Skeletal muscle satellite cell (primary cell): ENCODE measurements at regions not wholly inside any gene's neighbourhood (a gene's known extent, or its start where the extent isn't known, plus 50 kb on each side); places are given as distances from the start of the nearest gene placed in this dataset.

ENCODE experiments used
- H3K27me3 ChIP-seq: 2 replicates; pipeline ENCODE4 v1.7.0; 2013; ENCODE audit warnings: low read length; ENCODE audit not compliant: control insufficient read depth, insufficient read depth
- H3K36me3 ChIP-seq: 2 replicates; pipeline ENCODE4 v1.7.0; 2013; ENCODE audit warnings: mild to moderate bottlenecking, control low read depth, low read length; ENCODE audit not compliant: insufficient read depth
- H3K4me1 ChIP-seq: 2 replicates; pipeline ENCODE4 v1.7.0; 2013; ENCODE audit warnings: low read length; ENCODE audit not compliant: control insufficient read depth, insufficient read depth
- H3K4me2 ChIP-seq: 2 replicates; pipeline ENCODE4 v1.7.0; 2013; ENCODE audit warnings: mild to moderate bottlenecking, low read length
- H3K4me3 ChIP-seq: 2 replicates; pipeline ENCODE4 v1.7.0; 2013; ENCODE audit warnings: low read length
- H3K9ac ChIP-seq: 2 replicates; pipeline ENCODE4 v1.7.0; 2013; ENCODE audit warnings: mild to moderate bottlenecking, low read depth, low read length, moderate library complexity
- H3K9me3 ChIP-seq: replicated peaks from 2 replicates; pipeline ENCODE4 v1.7.0; 2013; ENCODE audit warnings: mild to moderate bottlenecking, control low read depth, low read length

DNA sequence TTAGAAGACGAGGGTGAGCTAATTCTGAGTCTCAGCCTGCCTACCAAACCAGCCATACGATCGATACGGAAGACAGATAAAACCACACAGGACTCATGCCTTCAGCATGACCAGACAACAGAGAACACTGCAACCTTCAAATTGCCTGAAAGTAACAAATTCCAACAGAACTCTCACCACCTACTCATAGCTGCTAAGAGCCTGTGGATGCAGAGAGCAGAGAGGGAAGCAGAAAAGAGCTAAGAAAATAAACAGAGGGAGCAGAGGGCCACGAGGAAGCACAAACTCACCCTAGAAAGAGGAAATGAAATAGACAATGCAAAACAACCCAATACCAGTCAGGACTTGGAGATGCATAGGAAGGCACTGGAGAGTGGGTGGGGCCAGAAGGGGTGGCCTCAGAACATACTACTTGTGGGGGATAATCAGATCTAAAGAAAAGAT is 86.7 kb upstream of the TAS2R1 start:
- Histone ChIP-seq H3K4me1 (peaks cover 28% of the 10 kb centered on the region), H3K4me3 (no peak overlapping the region), H3K4me2 (peak overlapping the region; percentile 30), H3K36me3 (no peaks in the 10 kb centered on the region), H3K27me3 (no peaks in the 10 kb centered on the region), H3K9ac (peak overlapping the region; percentile 9), H3K9me3 (no peaks in the 10 kb centered on the region)

DNA sequence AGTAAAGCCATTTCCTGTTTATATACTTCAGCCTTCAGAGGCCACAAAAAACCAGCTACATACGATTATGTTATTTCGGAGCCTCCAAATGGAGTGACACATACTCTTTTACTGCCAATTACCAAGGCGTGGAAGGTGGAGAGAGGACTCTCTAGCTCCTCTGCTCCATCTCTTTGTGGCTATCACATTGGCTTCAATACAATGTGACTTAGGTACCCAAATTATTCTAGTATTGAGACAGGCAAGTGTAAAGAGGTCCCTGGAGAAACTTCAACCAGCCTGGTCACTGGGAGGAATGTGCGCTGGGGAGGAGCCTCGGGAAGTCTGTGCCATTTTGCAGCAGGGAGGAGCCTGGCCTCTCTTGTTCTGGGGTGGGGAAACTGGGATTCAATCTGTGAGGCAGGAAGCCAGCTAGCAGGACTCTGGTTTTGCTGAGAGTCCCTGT is 85.8 kb upstream of the TAS2R1 start:
- no peak overlapping the region for H3K9ac ChIP-seq
- H3K4me1 ChIP-seq, result peaks cover 28% of the 10 kb centered on the region
- H3K9me3 ChIP-seq, result no peaks in the 10 kb centered on the region
- no peaks in the 10 kb centered on the region for H3K36me3 ChIP-seq
- no peak overlapping the region for H3K4me3 ChIP-seq
- peak overlapping the region; percentile 12 for H3K4me2 ChIP-seq
- H3K27me3 ChIP-seq, result no peaks in the 10 kb centered on the region

DNA sequence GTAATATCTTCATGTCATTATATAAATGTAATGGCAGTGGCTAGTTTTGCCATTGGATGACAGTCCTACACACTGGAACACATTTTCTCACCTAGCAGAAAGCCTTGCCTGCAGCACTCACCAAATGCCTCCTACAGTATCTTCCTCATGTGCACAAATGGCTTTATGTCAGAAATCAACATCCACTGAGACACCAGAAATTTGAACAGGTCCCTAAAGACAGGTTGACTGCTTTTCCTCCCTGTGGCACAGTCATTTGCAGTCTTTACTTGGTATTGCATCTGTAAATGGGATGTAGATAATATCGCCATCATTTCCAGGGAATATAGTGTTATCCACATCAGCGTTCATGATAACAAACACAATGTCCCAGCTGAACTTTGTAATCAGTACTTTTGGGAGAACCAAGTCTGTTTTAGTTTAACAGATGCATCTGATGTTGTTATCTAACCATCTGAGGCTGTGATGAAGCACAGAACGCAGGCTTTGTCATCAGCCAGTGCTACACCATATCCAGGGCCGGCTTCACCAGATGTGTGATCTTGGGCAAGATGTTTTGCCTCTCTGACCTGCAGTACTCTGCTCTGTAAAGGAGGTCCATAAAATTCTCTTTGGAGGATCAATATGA is 83.9 kb upstream of the TAS2R1 start:
- Histone ChIP-seq H3K4me3 (no peak overlapping the region), H3K36me3 (no peaks in the 10 kb centered on the region), H3K9me3 (no peaks in the 10 kb centered on the region), H3K9ac (no peak overlapping the region), H3K27me3 (no peaks in the 10 kb centered on the region), H3K4me2 (no peak overlapping the region), H3K4me1 (peaks cover 28% of the 10 kb centered on the region)

DNA sequence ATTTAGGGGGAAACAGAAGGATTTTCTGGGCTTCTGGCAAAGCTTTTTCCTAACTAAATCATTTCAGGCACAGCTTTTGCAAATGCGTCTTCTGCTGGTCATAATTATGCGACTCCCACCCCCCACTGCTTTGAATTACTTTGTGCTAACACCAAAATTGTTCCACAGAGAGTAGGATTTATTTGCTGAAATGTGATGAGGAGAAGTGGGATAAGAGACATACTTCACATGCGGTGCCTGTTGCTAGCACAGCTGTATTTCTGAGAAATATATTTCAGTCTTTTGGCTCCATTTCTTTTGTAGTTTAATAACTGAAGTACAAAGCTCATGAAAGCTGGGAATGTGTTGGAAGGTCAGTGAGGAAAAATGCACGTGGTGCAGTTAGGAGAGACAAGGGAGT is 83.2 kb upstream of the TAS2R1 start:
- Histone ChIP-seq H3K36me3 (no peaks in the 10 kb centered on the region), H3K9me3 (no peaks in the 10 kb centered on the region), H3K9ac (no peak overlapping the region), H3K4me1 (peaks cover 28% of the 10 kb centered on the region), H3K27me3 (no peaks in the 10 kb centered on the region), H3K4me3 (no peak overlapping the region), H3K4me2 (no peak overlapping the region)

DNA sequence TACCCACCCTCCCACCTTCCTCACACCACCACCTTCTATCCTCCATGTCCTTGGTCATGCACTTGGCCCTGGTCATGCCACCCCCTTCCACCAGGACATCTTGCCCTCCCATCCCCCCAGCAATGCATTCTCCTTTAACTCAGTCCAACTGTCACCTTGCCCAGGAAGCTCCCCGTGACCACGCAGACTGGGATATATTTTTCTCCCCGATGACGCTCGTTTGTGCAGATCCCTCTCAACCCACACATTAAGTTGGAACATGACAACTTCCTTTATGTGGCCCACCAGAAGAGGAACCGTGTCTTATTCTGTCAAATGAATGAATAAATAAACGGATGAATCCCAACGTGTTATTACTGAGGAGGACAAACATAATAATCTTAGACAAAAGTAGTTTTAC is 82.8 kb upstream of the TAS2R1 start:
- Histone ChIP-seq H3K4me2 (no peak overlapping the region), H3K9ac (no peak overlapping the region)

DNA sequence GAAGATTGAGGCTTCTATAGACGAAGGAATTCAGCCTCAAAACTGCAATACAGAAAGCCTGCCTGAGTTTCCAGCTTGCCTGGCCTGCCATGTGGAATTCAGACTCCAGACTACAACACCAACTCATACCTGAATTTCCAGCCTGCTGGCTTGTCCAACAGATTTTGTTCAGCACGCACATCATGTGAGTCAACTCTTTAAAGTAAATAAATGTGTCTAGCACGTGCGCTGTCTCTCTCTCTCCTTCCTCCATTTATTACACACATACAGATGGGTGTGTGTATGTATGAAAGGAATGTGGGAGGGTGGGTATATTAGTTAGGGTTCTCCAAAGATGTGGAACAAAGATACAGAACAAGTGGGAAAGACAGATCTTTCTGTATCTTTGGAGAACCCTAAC is 82.4 kb upstream of the TAS2R1 start:
- no peaks in the 10 kb centered on the region for H3K36me3 ChIP-seq
- no peaks in the 10 kb centered on the region for H3K9me3 ChIP-seq
- H3K4me1 ChIP-seq, result peaks cover 28% of the 10 kb centered on the region
- no peak overlapping the region for H3K9ac ChIP-seq
- H3K27me3 ChIP-seq, result no peaks in the 10 kb centered on the region
- H3K4me3 ChIP-seq, result no peak overlapping the region
- no peak overlapping the region for H3K4me2 ChIP-seq

More for the DNA sequence above, 82.8 kb upstream of the TAS2R1 start:
- Histone ChIP-seq H3K4me1 (peaks cover 28% of the 10 kb centered on the region), H3K4me3 (no peak overlapping the region), H3K9me3 (no peaks in the 10 kb centered on the region), H3K27me3 (no peaks in the 10 kb centered on the region), H3K36me3 (no peaks in the 10 kb centered on the region)

DNA sequence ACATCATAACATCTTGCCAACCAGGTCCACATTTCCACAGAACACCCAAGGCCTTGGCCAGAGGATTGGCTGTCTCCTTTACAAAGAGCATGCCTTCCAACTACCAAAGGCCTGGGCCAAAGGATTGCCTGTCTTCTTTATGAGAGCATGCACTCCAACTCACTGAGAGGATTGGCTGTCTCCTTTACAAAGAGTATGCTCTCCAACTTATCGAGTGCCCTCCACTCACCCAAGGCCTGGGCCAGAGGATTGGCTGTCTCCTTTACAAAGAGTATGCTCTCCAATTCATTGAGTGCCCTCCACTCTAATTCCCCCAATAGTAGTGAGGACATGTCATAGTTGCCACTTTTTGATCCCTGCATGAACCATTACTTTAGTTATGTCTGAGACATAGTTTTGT is 79.9 kb upstream of the TAS2R1 start:
- Histone ChIP-seq H3K4me2 (no peak overlapping the region), H3K9ac (no peak overlapping the region), H3K27me3 (no peaks in the 10 kb centered on the region), H3K9me3 (no peaks in the 10 kb centered on the region), H3K36me3 (no peaks in the 10 kb centered on the region), H3K4me3 (no peak overlapping the region), H3K4me1 (peaks cover 13% of the 10 kb centered on the region)

DNA sequence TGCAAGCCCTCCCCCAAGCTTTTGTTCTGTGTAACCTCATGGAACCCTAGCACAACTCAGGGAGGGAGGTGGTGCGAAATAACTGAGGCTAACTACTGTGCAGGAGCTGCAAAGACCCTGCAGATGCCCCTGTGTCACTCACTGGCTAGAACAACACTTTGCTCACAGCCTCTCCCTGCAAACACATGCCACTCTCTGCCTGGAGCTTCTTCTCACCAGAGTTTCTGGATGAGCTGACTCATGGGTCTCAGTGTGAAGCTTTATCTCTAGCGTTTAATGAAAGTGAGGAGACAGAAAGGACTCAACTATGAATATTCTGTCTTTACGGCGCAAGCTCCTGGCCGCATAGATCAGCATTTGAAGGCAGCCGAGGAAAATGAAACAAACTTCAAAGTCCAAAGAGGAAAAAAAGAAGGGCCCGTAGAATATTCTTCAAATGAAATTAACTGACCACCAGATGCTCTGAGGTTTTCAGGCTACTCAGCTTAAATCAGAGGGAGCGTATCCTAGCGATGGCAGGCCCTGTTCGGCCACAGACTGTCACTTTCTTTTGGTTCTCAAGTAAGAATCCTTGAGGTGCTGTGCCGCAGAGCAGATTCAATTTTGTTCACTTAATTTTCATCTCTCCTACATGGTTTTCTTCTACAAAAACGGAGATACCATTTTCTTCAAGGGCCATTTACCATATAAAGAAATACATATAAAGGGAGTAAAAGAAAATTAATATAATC is 77.7 kb upstream of the TAS2R1 start:
- no peak overlapping the region for H3K4me2 ChIP-seq
- no peak overlapping the region for H3K4me3 ChIP-seq
- H3K9me3 ChIP-seq, result no peaks in the 10 kb centered on the region
- no peak overlapping the region for H3K9ac ChIP-seq
- H3K27me3 ChIP-seq, result peaks cover 4% of the 10 kb centered on the region
- H3K4me1 ChIP-seq, result peaks cover 7% of the 10 kb centered on the region
- no peaks in the 10 kb centered on the region for H3K36me3 ChIP-seq

DNA sequence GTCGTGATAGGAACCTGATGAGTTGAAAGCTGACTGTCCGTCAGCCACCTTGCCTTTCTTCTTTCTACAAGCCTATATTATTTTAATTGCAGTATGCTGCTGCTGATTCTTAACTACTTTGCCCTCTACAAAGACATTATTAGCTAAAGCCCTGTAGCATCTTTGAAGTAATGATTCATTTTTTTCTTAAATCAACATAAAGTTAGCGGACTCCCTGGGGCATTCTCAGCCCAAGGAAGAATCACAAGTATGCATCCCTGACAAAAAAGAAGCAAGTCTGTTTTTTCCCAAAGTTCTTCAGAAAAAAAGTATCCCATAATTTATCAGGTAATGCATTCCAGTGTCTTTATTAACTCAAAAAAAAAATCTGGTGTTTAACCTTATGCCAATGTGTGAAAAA is 69.5 kb upstream of the TAS2R1 start:
- Histone ChIP-seq H3K4me2 (no peak overlapping the region), H3K9ac (no peak overlapping the region), H3K4me3 (no peak overlapping the region), H3K36me3 (no peaks in the 10 kb centered on the region), H3K9me3 (no peaks in the 10 kb centered on the region), H3K4me1 (peaks cover 7% of the 10 kb centered on the region), H3K27me3 (peaks cover 10% of the 10 kb centered on the region)

DNA sequence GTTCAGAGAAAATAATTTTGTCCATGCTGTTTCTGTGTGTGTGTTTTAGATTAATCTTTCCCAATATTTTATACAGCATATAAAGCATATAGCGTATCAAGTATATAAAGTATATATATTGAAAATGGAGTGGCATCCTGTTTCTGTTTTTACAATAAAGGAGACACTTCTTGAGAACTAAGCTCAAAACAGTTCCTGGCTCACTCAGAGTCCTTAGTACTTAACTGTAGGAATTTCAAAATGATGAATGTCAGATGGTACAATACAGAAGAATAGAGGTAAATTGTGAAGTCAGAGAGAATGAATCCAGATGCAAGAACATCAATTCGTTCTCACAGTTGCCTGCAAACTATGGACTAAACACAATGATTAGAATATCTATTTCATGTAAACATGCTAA is 68.7 kb upstream of the TAS2R1 start:
- H3K4me2 ChIP-seq, result no peak overlapping the region
- H3K27me3 ChIP-seq, result peaks cover 10% of the 10 kb centered on the region
- H3K9ac ChIP-seq, result no peak overlapping the region
- H3K4me3 ChIP-seq, result no peak overlapping the region
- H3K4me1 ChIP-seq, result peaks cover 7% of the 10 kb centered on the region
- no peaks in the 10 kb centered on the region for H3K36me3 ChIP-seq
- no peaks in the 10 kb centered on the region for H3K9me3 ChIP-seq

DNA sequence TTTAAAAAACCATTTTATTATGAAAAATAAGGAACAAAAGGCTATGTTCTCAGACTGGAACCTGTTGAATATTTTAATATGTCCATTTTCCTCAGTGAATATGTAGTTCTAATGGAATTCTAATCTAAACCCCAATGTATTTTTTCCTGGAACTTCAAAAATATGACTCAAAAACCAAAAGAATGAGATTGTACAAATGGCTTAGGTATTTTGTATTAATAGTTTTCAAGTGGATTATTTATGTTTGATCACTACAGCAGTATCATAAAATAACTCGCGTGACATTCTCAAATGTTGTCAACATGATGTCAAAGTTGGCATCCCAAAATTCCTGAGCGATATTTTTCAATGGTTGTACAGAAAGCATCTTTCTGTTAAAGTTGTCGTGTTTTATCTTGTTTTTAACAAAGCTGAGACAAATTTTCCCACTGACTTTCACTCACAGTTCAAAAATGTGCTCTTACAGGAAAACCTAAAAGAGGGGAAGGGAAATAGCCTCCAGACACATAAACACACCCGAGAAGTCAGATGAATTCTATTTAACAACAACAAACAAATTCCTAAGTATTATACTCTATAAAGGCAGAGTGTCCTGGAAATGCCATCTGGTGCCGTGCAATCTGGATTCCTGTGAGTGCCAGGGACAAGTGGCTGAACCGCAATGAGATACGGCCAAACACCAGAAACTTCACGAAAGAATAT is 68.1 kb upstream of the TAS2R1 start:
- H3K36me3 ChIP-seq, result no peaks in the 10 kb centered on the region

More for the DNA sequence above, 68.1 kb upstream of the TAS2R1 start:
- Histone ChIP-seq H3K4me2 (peak overlapping the region; percentile 39), H3K9ac (peak overlapping the region; percentile 22), H3K4me3 (no peak overlapping the region), H3K4me1 (peaks cover 7% of the 10 kb centered on the region), H3K9me3 (no peaks in the 10 kb centered on the region), H3K27me3 (peaks cover 7% of the 10 kb centered on the region)
